ENCODE measurements at regions not wholly inside any gene's neighbourhood (a gene's known extent, or its start where the extent isn't known, plus 50 kb on each side); places are given as distances from the start of the nearest gene placed in this dataset.

GRCh38 chr4:22911285-22911684, 218.5 kb downstream of the GBA3 start:
- Mint-ChIP-seq H3K36me3 (ENCODE audit: insufficient read depth, unreplicated experiment) (no peaks in the 10 kb centered on the region), H3K4me1 (ENCODE audit: insufficient read depth, unreplicated experiment) (no peaks in the 10 kb centered on the region), H3K4me3 (ENCODE audit: unreplicated experiment) (no peak overlapping the region), H3K27me3 (ENCODE audit: insufficient read depth, unreplicated experiment) (no peaks in the 10 kb centered on the region), H3K9me3 (ENCODE audit: unreplicated experiment) (no peaks in the 10 kb centered on the region), H3K27ac (ENCODE audit: low read depth, unreplicated experiment) (no peak overlapping the region)
- TF ChIP-seq, protein P1, sequence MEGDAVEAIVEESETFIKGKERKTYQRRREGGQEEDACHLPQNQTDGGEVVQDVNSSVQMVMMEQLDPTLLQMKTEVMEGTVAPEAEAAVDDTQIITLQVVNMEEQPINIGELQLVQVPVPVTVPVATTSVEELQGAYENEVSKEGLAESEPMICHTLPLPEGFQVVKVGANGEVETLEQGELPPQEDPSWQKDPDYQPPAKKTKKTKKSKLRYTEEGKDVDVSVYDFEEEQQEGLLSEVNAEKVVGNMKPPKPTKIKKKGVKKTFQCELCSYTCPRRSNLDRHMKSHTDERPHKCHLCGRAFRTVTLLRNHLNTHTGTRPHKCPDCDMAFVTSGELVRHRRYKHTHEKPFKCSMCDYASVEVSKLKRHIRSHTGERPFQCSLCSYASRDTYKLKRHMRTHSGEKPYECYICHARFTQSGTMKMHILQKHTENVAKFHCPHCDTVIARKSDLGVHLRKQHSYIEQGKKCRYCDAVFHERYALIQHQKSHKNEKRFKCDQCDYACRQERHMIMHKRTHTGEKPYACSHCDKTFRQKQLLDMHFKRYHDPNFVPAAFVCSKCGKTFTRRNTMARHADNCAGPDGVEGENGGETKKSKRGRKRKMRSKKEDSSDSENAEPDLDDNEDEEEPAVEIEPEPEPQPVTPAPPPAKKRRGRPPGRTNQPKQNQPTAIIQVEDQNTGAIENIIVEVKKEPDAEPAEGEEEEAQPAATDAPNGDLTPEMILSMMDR (IDR thresholded peaks at IDR 0.05; ENCODE audit: unreplicated experiment) = no peak
- ChIA-PET CTCF (interaction anchor here (2.0 kb wide), 1 partner anchor 14 kb away, joined by 9 read pairs; no protein-coding TSS in a partner anchor), POLR2A (no interaction called here)
- BruUV-seq (replicated peaks) = no TSS peak
- DNase-seq (ENCODE audit: unreplicated experiment) = no peak
- intact Hi-C loops (cut with micrococcal nuclease) = no loop called here

DNA sequence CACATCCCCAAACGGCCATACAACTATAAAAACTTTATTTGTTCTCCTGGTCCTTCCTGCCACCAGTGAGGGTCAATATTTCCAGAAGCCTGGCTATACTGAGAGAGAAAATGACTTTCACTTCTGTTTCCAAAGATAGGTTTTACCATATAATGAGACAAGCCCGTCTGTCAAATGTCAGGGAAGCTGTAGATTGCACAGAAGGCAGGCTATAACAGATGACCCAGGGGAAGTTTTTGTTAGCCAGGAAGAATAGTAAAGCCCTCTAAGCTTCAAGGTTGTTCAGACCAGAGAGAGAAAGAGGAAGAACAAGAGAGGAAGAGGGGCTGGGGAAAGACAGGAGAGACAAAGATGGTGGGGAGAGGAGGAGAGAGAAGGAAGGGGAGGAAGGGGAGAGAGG, 217.5 kb downstream of the GBA3 start:
- intact Hi-C loops (cut with micrococcal nuclease) = no loop called here
- POLR2A ChIA-PET = no interaction called here
- H3K36me3 Mint-ChIP-seq (ENCODE audit: insufficient read depth, unreplicated experiment) = no peaks in the 10 kb centered on the region
- BruUV-seq (replicated peaks) = no TSS peak
- no peaks in the 10 kb centered on the region for H3K27me3 Mint-ChIP-seq (ENCODE audit: insufficient read depth, unreplicated experiment)
- no peak overlapping the region for H3K4me3 Mint-ChIP-seq (ENCODE audit: unreplicated experiment)
- H3K4me1 Mint-ChIP-seq (ENCODE audit: insufficient read depth, unreplicated experiment) = no peaks in the 10 kb centered on the region
- H3K9me3 Mint-ChIP-seq (ENCODE audit: unreplicated experiment) = no peaks in the 10 kb centered on the region
- H3K27ac Mint-ChIP-seq (ENCODE audit: low read depth, unreplicated experiment) = no peak overlapping the region
- TF ChIP-seq, protein P1 (IDR thresholded peaks at IDR 0.05; ENCODE audit: unreplicated experiment) = no peak
- CTCF ChIA-PET = interaction anchor here (0.6 to 2.2 kb wide), 2 partner anchors 14 to 214 kb away, joined by 5 to 7 read pairs; no protein-coding TSS in a partner anchor
- DNase-seq (ENCODE audit: unreplicated experiment) = no peak

DNA sequence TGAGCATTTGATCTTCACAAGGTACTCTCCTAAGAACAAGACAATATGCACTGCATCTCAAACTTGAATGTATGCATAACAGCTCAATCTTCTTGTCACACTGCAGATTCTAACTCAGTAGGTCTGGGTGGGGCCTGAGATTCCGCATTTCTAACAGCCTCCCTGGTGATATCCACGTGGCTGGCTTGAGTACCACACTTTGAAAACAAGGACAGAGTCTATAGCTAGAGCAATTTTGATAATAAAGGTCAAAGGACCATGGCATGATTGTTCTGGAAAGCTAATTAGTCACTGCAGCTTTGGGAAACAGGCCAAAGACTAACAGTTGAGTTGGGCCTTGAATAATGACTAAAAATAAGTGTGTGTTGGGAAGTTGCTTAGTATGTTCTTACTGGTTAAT, 213.3 kb downstream of the GBA3 start:
- no peak for DNase-seq (ENCODE audit: unreplicated experiment)
- H3K9me3 Mint-ChIP-seq (ENCODE audit: unreplicated experiment) = no peaks in the 10 kb centered on the region
- no peak overlapping the region for H3K27ac Mint-ChIP-seq (ENCODE audit: low read depth, unreplicated experiment)
- no TSS peak for BruUV-seq (replicated peaks)
- H3K36me3 Mint-ChIP-seq (ENCODE audit: insufficient read depth, unreplicated experiment) = no peaks in the 10 kb centered on the region
- TF ChIP-seq, protein P1 (IDR thresholded peaks at IDR 0.05; ENCODE audit: unreplicated experiment) = no peak
- ChIA-PET CTCF (interaction anchor here (1.7 kb wide), 1 partner anchor 9 kb away, joined by 9 read pairs; no protein-coding TSS in a partner anchor), POLR2A (no interaction called here)
- intact Hi-C loops (cut with micrococcal nuclease) = no loop called here
- no peaks in the 10 kb centered on the region for H3K4me1 Mint-ChIP-seq (ENCODE audit: insufficient read depth, unreplicated experiment)
- H3K27me3 Mint-ChIP-seq (ENCODE audit: insufficient read depth, unreplicated experiment) = no peaks in the 10 kb centered on the region
- H3K4me3 Mint-ChIP-seq (ENCODE audit: unreplicated experiment) = no peak overlapping the region

DNA sequence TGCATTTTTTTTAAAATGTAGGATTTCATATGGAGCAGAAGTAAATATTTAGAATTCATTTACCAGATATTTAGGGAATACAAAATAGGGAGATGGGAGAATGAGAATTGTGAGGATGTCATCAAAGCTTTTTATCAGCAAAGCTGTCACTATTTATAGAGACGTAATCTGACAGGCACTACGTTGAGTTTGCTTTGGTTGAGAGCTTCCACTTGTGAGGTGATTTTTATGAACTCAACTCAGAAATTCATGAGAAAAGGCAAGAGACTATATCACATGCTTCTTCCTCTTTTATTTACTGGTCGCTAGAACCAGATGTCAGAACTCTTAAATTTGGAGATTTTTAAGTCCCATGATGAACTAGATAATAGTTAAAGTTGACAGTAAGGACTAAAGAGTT, 211.2 kb downstream of the GBA3 start:
- Mint-ChIP-seq H3K27me3 (ENCODE audit: insufficient read depth, unreplicated experiment) (no peaks in the 10 kb centered on the region), H3K9me3 (ENCODE audit: unreplicated experiment) (no peaks in the 10 kb centered on the region), H3K36me3 (ENCODE audit: insufficient read depth, unreplicated experiment) (no peaks in the 10 kb centered on the region), H3K27ac (ENCODE audit: low read depth, unreplicated experiment) (no peak overlapping the region), H3K4me3 (ENCODE audit: unreplicated experiment) (no peak overlapping the region), H3K4me1 (ENCODE audit: insufficient read depth, unreplicated experiment) (no peaks in the 10 kb centered on the region)
- CTCF ChIA-PET = no interaction called here
- POLR2A ChIA-PET = no interaction called here
- DNase-seq (ENCODE audit: unreplicated experiment) = no peak
- intact Hi-C loops (cut with micrococcal nuclease) = no loop called here
- no TSS peak for BruUV-seq (replicated peaks)
- TF ChIP-seq, protein P1 (IDR thresholded peaks at IDR 0.05; ENCODE audit: unreplicated experiment) = no peak
